Activated CD8-positive, alpha-beta memory T cell treated with anti-CD3 and anti-CD28 coated beads for 36 hours (primary cell): ENCODE measurements at regions not wholly inside any gene's neighbourhood (a gene's known extent, or its start where the extent isn't known, plus 50 kb on each side); places are given as distances from the start of the nearest gene placed in this dataset.
"Not testable (repeated sequence)": the region's sequence is repeated elsewhere in the genome, so short reads cannot be mapped to it uniquely, and the experiment has no call there.

Experiments
- CTCF ChIA-PET: fragments of 350-600 bp; sonication (Branson Sonifier 250); formaldehyde crosslinking; loops from one replicate; lab custom pipeline; 2021; ENCODE audit warnings: antibody characterized with exemption; lab: Charles Lee
- POLR2A ChIA-PET: fragments of 350-600 bp; sonication (Branson Sonifier 250); formaldehyde crosslinking; loops from one replicate; lab custom pipeline; 2021; ENCODE audit warnings: antibody characterized with exemption; lab: Charles Lee

GRCh38 chr12:112607427-112607826 is 184.1 kb upstream of the RPH3A start:
- POLR2A ChIA-PET = no interaction called here
- CTCF ChIA-PET = no interaction called here

- CTCF ChIA-PET = no interaction called here
- POLR2A ChIA-PET = no interaction called here
Measured at GRCh38 chr12:112611908-112612307, 179.6 kb upstream of the RPH3A start.

- POLR2A ChIA-PET = no interaction called here
- CTCF ChIA-PET = no interaction called here
Measured at GRCh38 chr12:112615196-112615595, 176.4 kb upstream of the RPH3A start.

- CTCF ChIA-PET = no interaction called here
Measured at GRCh38 chr12:112616469-112617152, 174.9 kb upstream of the RPH3A start.

GRCh38 chr12:112617153-112617505 is 174.4 kb upstream of the RPH3A start:
- CTCF ChIA-PET = no interaction called here

More at GRCh38 chr12:112616469-112617152, 174.9 kb upstream of the RPH3A start:
- POLR2A ChIA-PET = no interaction called here

GRCh38 chr12:112627851-112628250 is 163.7 kb upstream of the RPH3A start:
- ChIA-PET CTCF (no interaction called here), POLR2A (no interaction called here)

More at GRCh38 chr12:112617153-112617505, 174.4 kb upstream of the RPH3A start:
- POLR2A ChIA-PET = no interaction called here

GRCh38 chr12:112631974-112632373 is 159.6 kb upstream of the RPH3A start:
- POLR2A ChIA-PET, CTCF ChIA-PET: not testable (repeated sequence)

- ChIA-PET CTCF (no interaction called here), POLR2A (no interaction called here)
Measured at GRCh38 chr12:112635036-112635435, 156.5 kb upstream of the RPH3A start.

- ChIA-PET CTCF (no interaction called here), POLR2A (no interaction called here)
Measured at GRCh38 chr12:112638420-112638819, 153.1 kb upstream of the RPH3A start.

GRCh38 chr12:112645586-112645985 is 146.0 kb upstream of the RPH3A start:
- CTCF ChIA-PET = no interaction called here
- POLR2A ChIA-PET = no interaction called here

- CTCF ChIA-PET = no interaction called here
- POLR2A ChIA-PET = no interaction called here
Measured at GRCh38 chr12:112656141-112656540, 135.4 kb upstream of the RPH3A start.

GRCh38 chr12:112664569-112664968 is 127.0 kb upstream of the RPH3A start:
- POLR2A ChIA-PET = no interaction called here
- CTCF ChIA-PET = no interaction called here

GRCh38 chr12:112665958-112666357 is 125.6 kb upstream of the RPH3A start:
- POLR2A ChIA-PET = interaction anchor here (0.6 kb wide), 1 partner anchor 510 kb away, joined by 3 read pairs; no protein-coding TSS in a partner anchor
- CTCF ChIA-PET = no interaction called here

GRCh38 chr12:112671564-112671963 is 120.0 kb upstream of the RPH3A start:
- ChIA-PET CTCF (no interaction called here), POLR2A (no interaction called here)

GRCh38 chr12:112674539-112674938 is 117.0 kb upstream of the RPH3A start:
- ChIA-PET POLR2A (no interaction called here), CTCF (no interaction called here)

GRCh38 chr12:112676507-112676906 is 115.0 kb upstream of the RPH3A start:
- ChIA-PET POLR2A (no interaction called here), CTCF (no interaction called here)

- POLR2A ChIA-PET = no interaction called here
- CTCF ChIA-PET = no interaction called here
Measured at GRCh38 chr12:112677050-112677765, 114.3 kb upstream of the RPH3A start.

- ChIA-PET CTCF (no interaction called here), POLR2A (no interaction called here)
Measured at GRCh38 chr12:112680993-112681392, 110.6 kb upstream of the RPH3A start.

GRCh38 chr12:112682586-112682985 is 109.0 kb upstream of the RPH3A start:
- ChIA-PET POLR2A (no interaction called here), CTCF (no interaction called here)

GRCh38 chr12:112684742-112685141 is 106.8 kb upstream of the RPH3A start:
- ChIA-PET CTCF (no interaction called here), POLR2A (no interaction called here)

- ChIA-PET CTCF (no interaction called here), POLR2A (no interaction called here)
Measured at GRCh38 chr12:112685321-112685720, 106.2 kb upstream of the RPH3A start.
